ENCODE measurements at regions not wholly inside any gene's neighbourhood (a gene's known extent, or its start where the extent isn't known, plus 50 kb on each side); places are given as distances from the start of the nearest gene placed in this dataset.

GRCh38 chr6:4615891-4616290 lies 160.3 kb upstream of the CDYL start:
- H3K27ac ChIP-seq: peak overlapping the region in 1 of 4 donors; percentile 30
- DNase-seq: peak in 1 of 2 donors; percentile 62
- WGBS, 2 donors: 32 to 62% methylated on average over 3 of the region's 3 CpGs

DNA sequence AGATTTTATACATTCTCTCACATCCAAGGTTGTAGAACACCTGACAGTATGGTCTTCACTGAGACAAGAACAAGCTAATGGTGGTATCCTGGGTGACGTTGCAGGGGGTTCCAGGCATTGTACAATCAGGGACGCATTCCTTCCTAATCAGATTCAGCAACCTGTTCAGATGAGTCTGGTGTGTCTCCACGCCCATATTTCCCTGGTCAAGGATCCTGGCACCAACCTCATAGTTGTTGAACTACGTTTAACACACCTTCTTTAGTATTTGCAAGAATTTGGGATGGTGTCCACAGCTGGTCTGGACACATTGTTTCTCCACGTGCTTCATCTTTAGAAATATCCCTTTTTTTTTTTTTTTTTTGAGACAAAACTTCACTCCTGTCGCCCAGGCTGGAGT lies 161.0 kb upstream of the CDYL start:
- no peaks in the 10 kb centered on the region for H3K9me3 ChIP-seq
- no peak for DNase-seq
- ATAC-seq (ENCODE audit: low FRiP score in 2 of 2): no peak
- no peak overlapping the region for H3K4me3 ChIP-seq
- TF ChIP-seq, protein P1, sequence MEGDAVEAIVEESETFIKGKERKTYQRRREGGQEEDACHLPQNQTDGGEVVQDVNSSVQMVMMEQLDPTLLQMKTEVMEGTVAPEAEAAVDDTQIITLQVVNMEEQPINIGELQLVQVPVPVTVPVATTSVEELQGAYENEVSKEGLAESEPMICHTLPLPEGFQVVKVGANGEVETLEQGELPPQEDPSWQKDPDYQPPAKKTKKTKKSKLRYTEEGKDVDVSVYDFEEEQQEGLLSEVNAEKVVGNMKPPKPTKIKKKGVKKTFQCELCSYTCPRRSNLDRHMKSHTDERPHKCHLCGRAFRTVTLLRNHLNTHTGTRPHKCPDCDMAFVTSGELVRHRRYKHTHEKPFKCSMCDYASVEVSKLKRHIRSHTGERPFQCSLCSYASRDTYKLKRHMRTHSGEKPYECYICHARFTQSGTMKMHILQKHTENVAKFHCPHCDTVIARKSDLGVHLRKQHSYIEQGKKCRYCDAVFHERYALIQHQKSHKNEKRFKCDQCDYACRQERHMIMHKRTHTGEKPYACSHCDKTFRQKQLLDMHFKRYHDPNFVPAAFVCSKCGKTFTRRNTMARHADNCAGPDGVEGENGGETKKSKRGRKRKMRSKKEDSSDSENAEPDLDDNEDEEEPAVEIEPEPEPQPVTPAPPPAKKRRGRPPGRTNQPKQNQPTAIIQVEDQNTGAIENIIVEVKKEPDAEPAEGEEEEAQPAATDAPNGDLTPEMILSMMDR (IDR thresholded peaks at IDR 0.05): no peak
- no peak for TF ChIP-seq EP300 (IDR thresholded peaks at IDR 0.05)
- TF ChIP-seq POLR2A (IDR thresholded peaks at IDR 0.05): no peak
- TF ChIP-seq POLR2AphosphoS5 (IDR thresholded peaks at IDR 0.05): no peak
- H3K27ac ChIP-seq: no peak overlapping the region
- H3K36me3 ChIP-seq: no peaks in the 10 kb centered on the region
- 79 to 92% methylated on average over 6 of the region's 6 CpGs for WGBS, 2 donors
- peaks cover 0 to 6% (median 0%) of the 10 kb centered on the region in 4 donors for H3K4me1 ChIP-seq
- H3K27me3 ChIP-seq: no peaks in the 10 kb centered on the region

More at GRCh38 chr6:4615891-4616290, 160.3 kb upstream of the CDYL start:
- peak in 1 of 2 donors; percentile 70 for ATAC-seq (ENCODE audit: low FRiP score in 2 of 2)
- no peaks in the 10 kb centered on the region for H3K27me3 ChIP-seq
- no peak overlapping the region for H3K4me3 ChIP-seq
- no peaks in the 10 kb centered on the region for H3K9me3 ChIP-seq
- H3K36me3 ChIP-seq: no peaks in the 10 kb centered on the region
- H3K4me1 ChIP-seq: peaks cover 0 to 6% (median 0%) of the 10 kb centered on the region in 4 donors
- TF ChIP-seq POLR2AphosphoS5 (IDR thresholded peaks at IDR 0.05) (peak in 1 of 2 donors; percentile 11), EP300 (IDR thresholded peaks at IDR 0.05) (peak in 1 of 4 donors; percentile 64)
- TF ChIP-seq, protein P1 (IDR thresholded peaks at IDR 0.05): no peak

DNA sequence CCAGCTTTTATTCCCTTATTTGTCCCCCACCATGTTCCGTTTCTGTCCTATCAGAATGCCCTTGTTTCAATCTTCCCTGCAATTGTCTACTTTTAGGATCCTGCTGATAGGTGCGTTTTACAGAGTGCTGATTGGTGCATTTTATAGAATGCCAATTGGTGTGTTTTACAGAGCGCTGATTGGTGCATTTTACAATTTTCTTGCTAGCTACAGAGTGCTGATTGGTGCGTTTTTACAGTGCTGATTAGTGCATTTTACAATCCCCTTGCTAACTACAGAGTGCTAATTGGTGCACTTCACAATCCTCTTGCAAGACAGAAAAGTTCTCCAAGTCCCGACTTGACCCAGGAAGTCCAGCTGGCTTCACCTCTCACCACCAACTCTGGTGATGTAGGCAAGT lies 161.6 kb upstream of the CDYL start:
- Histone ChIP-seq H3K36me3 (no peaks in the 10 kb centered on the region), H3K27ac (no peak overlapping the region), H3K4me3 (no peak overlapping the region), H3K4me1 (peaks cover 0 to 6% (median 0%) of the 10 kb centered on the region in 4 donors), H3K27me3 (no peaks in the 10 kb centered on the region), H3K9me3 (no peaks in the 10 kb centered on the region)
- WGBS, 2 donors: 89 to 91% methylated on average over 5 of the region's 5 CpGs
- ATAC-seq (ENCODE audit: low FRiP score in 2 of 2): no peak
- TF ChIP-seq EP300 (IDR thresholded peaks at IDR 0.05) (no peak), POLR2AphosphoS5 (IDR thresholded peaks at IDR 0.05) (no peak), POLR2A (IDR thresholded peaks at IDR 0.05) (no peak)
- TF ChIP-seq, protein P1 (IDR thresholded peaks at IDR 0.05): no peak
- no peak for DNase-seq

DNA sequence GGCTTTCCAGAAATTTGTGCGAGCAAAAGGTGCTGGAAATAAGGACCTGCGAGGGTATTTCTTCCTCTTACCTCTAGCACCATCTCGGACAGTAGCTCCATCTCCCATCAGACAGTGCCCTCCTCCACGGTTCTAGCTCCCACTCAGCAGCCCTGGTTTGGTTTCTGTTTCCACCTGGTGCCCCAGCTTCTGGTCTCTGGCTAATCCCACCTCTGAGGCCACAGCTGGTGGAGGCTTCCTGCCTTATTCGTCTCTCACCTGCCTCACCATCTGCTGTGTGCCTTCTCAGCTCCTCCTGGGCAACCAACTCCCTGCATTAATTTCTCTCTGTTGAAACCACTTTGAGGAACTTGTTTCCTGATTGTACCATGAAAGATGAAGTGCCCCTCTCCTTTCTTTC lies 162.4 kb upstream of the CDYL start:
- DNase-seq (no peak), ATAC-seq (ENCODE audit: low FRiP score in 2 of 2) (no peak)
- TF ChIP-seq POLR2A (IDR thresholded peaks at IDR 0.05) (no peak), POLR2AphosphoS5 (IDR thresholded peaks at IDR 0.05) (no peak), EP300 (IDR thresholded peaks at IDR 0.05) (no peak)
- TF ChIP-seq, protein P1 (IDR thresholded peaks at IDR 0.05): no peak
- Histone ChIP-seq H3K36me3 (no peaks in the 10 kb centered on the region), H3K27ac (no peak overlapping the region), H3K27me3 (no peaks in the 10 kb centered on the region), H3K9me3 (no peaks in the 10 kb centered on the region), H3K4me3 (no peak overlapping the region), H3K4me1 (peaks cover 0 to 6% (median 0%) of the 10 kb centered on the region in 4 donors)
- WGBS, 2 donors: 90 to 91% methylated on average over 5 of the region's 5 CpGs

GRCh38 chr6:4613381-4613780 lies 162.8 kb upstream of the CDYL start:
- Histone ChIP-seq H3K27ac (no peak overlapping the region), H3K4me3 (no peak overlapping the region), H3K4me1 (peaks cover 0 to 6% (median 0%) of the 10 kb centered on the region in 4 donors), H3K9me3 (no peaks in the 10 kb centered on the region), H3K27me3 (no peaks in the 10 kb centered on the region), H3K36me3 (no peaks in the 10 kb centered on the region)
- no peak for ATAC-seq (ENCODE audit: low FRiP score in 2 of 2)
- TF ChIP-seq, protein P1 (IDR thresholded peaks at IDR 0.05): no peak
- TF ChIP-seq EP300 (IDR thresholded peaks at IDR 0.05) (no peak), POLR2A (IDR thresholded peaks at IDR 0.05) (no peak), POLR2AphosphoS5 (IDR thresholded peaks at IDR 0.05) (no peak)
- no peak for DNase-seq
- 89 to 90% methylated on average over 2 of the region's 2 CpGs for WGBS, 2 donors
